Choroid plexus epithelial cell (primary cell): ENCODE measurements at regions not wholly inside any gene's neighbourhood (a gene's known extent, or its start where the extent isn't known, plus 50 kb on each side); places are given as distances from the start of the nearest gene placed in this dataset.
A peak's percentile ranks its signal among the peaks of the same experiment; 100 is the strongest.

Experiments
- DNase-seq: peaks from one replicate; pipeline ENCODE4 v3.0.0-alpha.2; 2010; ENCODE audit warnings: low read depth
- H3K4me3 ChIP-seq: 2 replicates; pipeline ENCODE4 v1.5.1; 2011; ENCODE audit warnings: low read depth, mild to moderate bottlenecking, control low read depth, low read length, moderate library complexity
- CTCF ChIP-seq: conservative IDR thresholded peaks from 2 replicates; pipeline ENCODE4 v1.5.1; 2011; ENCODE audit warnings: low read depth, mild to moderate bottlenecking, control low read depth, inconsistent platforms, low read length, moderate library complexity

- peak; percentile 70 for DNase-seq
- no peak overlapping the region for H3K4me3 ChIP-seq
- TF ChIP-seq CTCF = no peak
These were observed 122.0 kb upstream of the FNDC3A start for GRCh38 chr13:48853728-48854102.

- no peak for DNase-seq
These were observed 118.1 kb upstream of the FNDC3A start for GRCh38 chr13:48857576-48857975.

GRCh38 chr13:48858122-48858902 is 117.4 kb upstream of the FNDC3A start:
- TF ChIP-seq CTCF = no peak
- DNase-seq = peak; percentile 23
- H3K4me3 ChIP-seq = no peak overlapping the region

More at GRCh38 chr13:48857576-48857975, 118.1 kb upstream of the FNDC3A start:
- no peak overlapping the region for H3K4me3 ChIP-seq
- TF ChIP-seq CTCF = no peak

- TF ChIP-seq CTCF = no peak
- no peak overlapping the region for H3K4me3 ChIP-seq
- DNase-seq = no peak
These were observed 116.2 kb upstream of the FNDC3A start for GRCh38 chr13:48859272-48860105.

GRCh38 chr13:48860364-48860763 is 115.3 kb upstream of the FNDC3A start:
- no peak for TF ChIP-seq CTCF
- no peak overlapping the region for H3K4me3 ChIP-seq
- no peak for DNase-seq

GRCh38 chr13:48862572-48862971 is 113.1 kb upstream of the FNDC3A start:
- DNase-seq = peak; percentile 39
- no peak overlapping the region for H3K4me3 ChIP-seq

More at GRCh38 chr13:48862572-48862971, 113.1 kb upstream of the FNDC3A start:
- no peak for TF ChIP-seq CTCF
